HepG2 (cell line): ENCODE measurements at regions not wholly inside any gene's neighbourhood (a gene's known extent, or its start where the extent isn't known, plus 50 kb on each side); places are given as distances from the start of the nearest gene placed in this dataset.

Experiments used
- ARNT2 ChIP-seq: sonication (generic); formaldehyde crosslinking; IDR thresholded peaks from 2 replicates; pipeline ENCODE4 v1.8.0; 2022; ENCODE audit warnings: mild to moderate bottlenecking, low read depth, missing genetic modification reagents, moderate library complexity
- DR1 ChIP-seq: sonication (generic); formaldehyde crosslinking; IDR thresholded peaks from 2 replicates; pipeline ENCODE4 v1.8.0; 2021; ENCODE audit warnings: mild to moderate bottlenecking, missing genetic modification reagents, inconsistent platforms
- FOXM1 ChIP-seq: sonication (generic); formaldehyde crosslinking; IDR thresholded peaks from 2 replicates; pipeline ENCODE4 v1.5.0; 2020; ENCODE audit warnings: missing genetic modification reagents
- FOXO1 ChIP-seq: sonication (generic); formaldehyde crosslinking; IDR thresholded peaks from 2 replicates; pipeline ENCODE4 v1.4.0; 2020; ENCODE audit warnings: missing genetic modification reagents
- GATAD2A ChIP-seq: IDR thresholded peaks from 2 replicates; pipeline ENCODE4 v1.6.1; 2016
- HDAC1 ChIP-seq: sonication (generic); formaldehyde crosslinking; IDR thresholded peaks from 2 replicates; pipeline ENCODE4 v1.5.1; 2020; ENCODE audit warnings: mild to moderate bottlenecking, missing genetic modification reagents
- KLF6 ChIP-seq: IDR thresholded peaks from 2 replicates; pipeline ENCODE4 v1.8.0; 2016; ENCODE audit warnings: missing biosample characterization, missing genetic modification reagents
- MAFF ChIP-seq: IDR thresholded peaks from 2 replicates; pipeline ENCODE4 v1.6.1; 2011; ENCODE audit warnings: low read depth, low read length, improper control_type of control experiment
- NR2C2 ChIP-seq: sonication (generic); formaldehyde crosslinking; IDR thresholded peaks from 2 replicates; pipeline ENCODE4 v1.4.0; 2020; ENCODE audit warnings: missing genetic modification reagents, mild to moderate bottlenecking, moderate library complexity, borderline replicate concordance
- PHB2 ChIP-seq: fragments of 450-650 bp; IDR thresholded peaks from 2 replicates; pipeline ENCODE4 v1.6.1; 2018; ENCODE audit not compliant: partially characterized antibody
- POGK ChIP-seq: sonication (generic); formaldehyde crosslinking; conservative IDR thresholded peaks from 2 replicates; pipeline ENCODE4 v1.8.0; 2022; ENCODE audit warnings: mild to moderate bottlenecking, moderate library complexity, missing genetic modification reagents
- RAD51 ChIP-seq: fragments of 450-650 bp; IDR thresholded peaks from 2 replicates; pipeline ENCODE4 v1.6.1; 2016; ENCODE audit warnings: borderline replicate concordance
- SP1 ChIP-seq, 2 experiments: fragments of 450-650 bp in 1 of 2; sonication (generic) in 1 of 2; formaldehyde crosslinking in 1 of 2; IDR thresholded peaks; 2 replicates each; pipeline versions ENCODE4 v1.4.0 to v1.6.1; 2016 to 2020; ENCODE audit warnings: missing genetic modification reagents in 1 of 2
- TCF7 ChIP-seq: sonication (generic); IDR thresholded peaks from 2 replicates; pipeline ENCODE4 v1.6.1; 2016; ENCODE audit warnings: antibody characterized with exemption, low read depth
- ZBTB42 ChIP-seq: sonication (generic); formaldehyde crosslinking; IDR thresholded peaks from 2 replicates; pipeline ENCODE4 v1.5.0; 2020; ENCODE audit warnings: mild to moderate bottlenecking, missing genetic modification reagents
- ZFP37 ChIP-seq: sonication (generic); formaldehyde crosslinking; IDR thresholded peaks from 2 replicates; pipeline ENCODE4 v1.4.0; 2020; ENCODE audit warnings: missing genetic modification reagents, borderline replicate concordance
- ZFP90 ChIP-seq: sonication (generic); formaldehyde crosslinking; IDR thresholded peaks from 2 replicates; pipeline ENCODE4 v1.8.0; 2022; ENCODE audit warnings: missing genetic modification reagents, mild to moderate bottlenecking, inconsistent platforms, borderline replicate concordance
- ZFP91 ChIP-seq: sonication (generic); formaldehyde crosslinking; IDR thresholded peaks from 2 replicates; pipeline ENCODE4 v1.9.0; 2022; ENCODE audit warnings: missing genetic modification reagents, mild to moderate bottlenecking, borderline replicate concordance
- ZNF234 ChIP-seq: sonication (generic); formaldehyde crosslinking; conservative IDR thresholded peaks from 2 replicates; pipeline ENCODE4 v1.5.1; 2020; ENCODE audit warnings: mild to moderate bottlenecking, missing genetic modification reagents
- ZNF326 ChIP-seq: sonication (generic); formaldehyde crosslinking; IDR thresholded peaks from 2 replicates; pipeline ENCODE4 v1.4.0; 2020; ENCODE audit warnings: missing genetic modification reagents, borderline replicate concordance
- TF ChIP-seq, protein P1 (sequence below): fragments of 450-650 bp; IDR thresholded peaks from 2 replicates; pipeline ENCODE4 v1.6.1; 2016
- TF ChIP-seq, protein P2 (sequence below): sonication (generic); formaldehyde crosslinking; IDR thresholded peaks from 2 replicates; pipeline ENCODE4 v1.4.0; 2020; ENCODE audit warnings: mild to moderate bottlenecking, missing genetic modification reagents
- TF ChIP-seq, protein P3 (sequence below): sonication (generic); formaldehyde crosslinking; IDR thresholded peaks from 2 replicates; pipeline ENCODE4 v1.8.1; 2023; ENCODE audit warnings: mild to moderate bottlenecking, inconsistent platforms, moderate library complexity, missing genetic modification reagents, borderline replicate concordance
- TF ChIP-seq, protein P4 (sequence below): IDR thresholded peaks from 2 replicates; pipeline ENCODE4 v1.6.1; 2016; ENCODE audit warnings: missing compliant biosample characterization, missing genetic modification reagents, borderline replicate concordance

- TF ChIP-seq GATAD2A (CRISPR knock-in tag): peak; percentile 56
- no peak for TF ChIP-seq DR1 (CRISPR knock-in tag)
- TF ChIP-seq ZFP90 (CRISPR knock-in tag): no peak
- TF ChIP-seq, protein P1, sequence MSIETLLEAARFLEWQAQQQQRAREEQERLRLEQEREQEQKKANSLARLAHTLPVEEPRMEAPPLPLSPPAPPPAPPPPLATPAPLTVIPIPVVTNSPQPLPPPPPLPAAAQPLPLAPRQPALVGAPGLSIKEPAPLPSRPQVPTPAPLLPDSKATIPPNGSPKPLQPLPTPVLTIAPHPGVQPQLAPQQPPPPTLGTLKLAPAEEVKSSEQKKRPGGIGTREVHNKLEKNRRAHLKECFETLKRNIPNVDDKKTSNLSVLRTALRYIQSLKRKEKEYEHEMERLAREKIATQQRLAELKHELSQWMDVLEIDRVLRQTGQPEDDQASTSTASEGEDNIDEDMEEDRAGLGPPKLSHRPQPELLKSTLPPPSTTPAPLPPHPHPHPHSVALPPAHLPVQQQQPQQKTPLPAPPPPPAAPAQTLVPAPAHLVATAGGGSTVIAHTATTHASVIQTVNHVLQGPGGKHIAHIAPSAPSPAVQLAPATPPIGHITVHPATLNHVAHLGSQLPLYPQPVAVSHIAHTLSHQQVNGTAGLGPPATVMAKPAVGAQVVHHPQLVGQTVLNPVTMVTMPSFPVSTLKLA: peak; percentile 32; the same call in 1 of the 2 replicates
- TF ChIP-seq ZBTB42 (CRISPR knock-in tag): no peak
- TF ChIP-seq ZNF326 (CRISPR knock-in tag): no peak
- TF ChIP-seq RAD51: no peak
- TF ChIP-seq FOXM1: no peak
- TF ChIP-seq NR2C2 (CRISPR knock-in tag): no peak
- no peak for TF ChIP-seq KLF6 (CRISPR knock-in tag)
- TF ChIP-seq, protein P2, sequence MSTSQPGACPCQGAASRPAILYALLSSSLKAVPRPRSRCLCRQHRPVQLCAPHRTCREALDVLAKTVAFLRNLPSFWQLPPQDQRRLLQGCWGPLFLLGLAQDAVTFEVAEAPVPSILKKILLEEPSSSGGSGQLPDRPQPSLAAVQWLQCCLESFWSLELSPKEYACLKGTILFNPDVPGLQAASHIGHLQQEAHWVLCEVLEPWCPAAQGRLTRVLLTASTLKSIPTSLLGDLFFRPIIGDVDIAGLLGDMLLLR (CRISPR knock-in tag): no peak
- TF ChIP-seq, protein P3, sequence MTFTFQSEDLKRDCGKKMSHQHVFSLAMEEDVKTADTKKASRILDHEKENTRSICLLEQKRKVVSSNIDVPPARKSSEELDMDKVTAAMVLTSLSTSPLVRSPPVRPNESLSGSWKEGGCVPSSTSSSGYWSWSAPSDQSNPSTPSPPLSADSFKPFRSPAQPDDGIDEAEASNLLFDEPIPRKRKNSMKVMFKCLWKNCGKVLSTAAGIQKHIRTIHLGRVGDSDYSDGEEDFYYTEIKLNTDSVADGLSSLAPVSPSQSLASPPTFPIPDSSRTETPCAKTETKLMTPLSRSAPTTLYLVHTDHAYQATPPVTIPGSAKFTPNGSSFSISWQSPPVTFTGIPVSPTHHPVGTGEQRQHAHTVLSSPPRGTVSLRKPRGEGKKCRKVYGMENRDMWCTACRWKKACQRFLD (CRISPR knock-in tag): no peak
- no peak for TF ChIP-seq MAFF
- no peak for TF ChIP-seq ZNF234 (CRISPR knock-in tag)
- TF ChIP-seq PHB2: no peak
- peak; percentile 61 for TF ChIP-seq HDAC1
- TF ChIP-seq, protein P4, sequence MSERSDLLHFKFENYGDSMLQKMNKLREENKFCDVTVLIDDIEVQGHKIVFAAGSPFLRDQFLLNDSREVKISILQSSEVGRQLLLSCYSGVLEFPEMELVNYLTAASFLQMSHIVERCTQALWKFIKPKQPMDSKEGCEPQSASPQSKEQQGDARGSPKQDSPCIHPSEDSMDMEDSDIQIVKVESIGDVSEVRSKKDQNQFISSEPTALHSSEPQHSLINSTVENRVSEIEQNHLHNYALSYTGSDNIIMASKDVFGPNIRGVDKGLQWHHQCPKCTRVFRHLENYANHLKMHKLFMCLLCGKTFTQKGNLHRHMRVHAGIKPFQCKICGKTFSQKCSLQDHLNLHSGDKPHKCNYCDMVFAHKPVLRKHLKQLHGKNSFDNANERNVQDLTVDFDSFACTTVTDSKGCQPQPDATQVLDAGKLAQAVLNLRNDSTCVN (CRISPR knock-in tag): peak; percentile 69
- TF ChIP-seq SP1 (IDR thresholded peaks at IDR 0.05): no peak
- TF ChIP-seq SP1 (CRISPR knock-in tag; IDR thresholded peaks at IDR 0.05): no peak
- TF ChIP-seq ZFP91 (CRISPR knock-in tag): peak; percentile 44; the same call in 1 of the 2 replicates
- TF ChIP-seq FOXO1: peak; percentile 56; the same call in 1 of the 2 replicates
- TF ChIP-seq TCF7: no peak
- TF ChIP-seq ZFP37: peak; percentile 79; the same call in 1 of the 2 replicates
- TF ChIP-seq ARNT2 (CRISPR knock-in tag): no peak
- TF ChIP-seq POGK (CRISPR knock-in tag): no peak
Observed at GRCh38 chr1:67552336-67552759, 122.1 kb upstream of the SERBP1 start (continued).
